BE2C (cell line): ENCODE measurements at regions not wholly inside any gene's neighbourhood (a gene's known extent, or its start where the extent isn't known, plus 50 kb on each side); places are given as distances from the start of the nearest gene placed in this dataset.

Experiments used
- DNase-seq: peaks from one replicate; pipeline ENCODE4 v3.0.0-alpha.2; 2020
- H3K27me3 ChIP-seq: fragments of 250-450 bp; sonication (Bioruptor Pico); 2 replicates; pipeline ENCODE4 v1.5.1; 2020; ENCODE audit warnings: mild to moderate bottlenecking
- H3K36me3 ChIP-seq: fragments of 250-450 bp; sonication (Bioruptor Pico); 2 replicates; pipeline ENCODE4 v1.5.1; 2020; ENCODE audit warnings: mild to moderate bottlenecking
- H3K4me1 ChIP-seq: fragments of 250-450 bp; sonication (Bioruptor Pico); 2 replicates; pipeline ENCODE4 v1.5.1; 2020
- H3K4me3 ChIP-seq: 2 replicates; pipeline ENCODE4 v1.5.1; 2011; ENCODE audit warnings: low read depth, low read length
- H3K9me3 ChIP-seq: fragments of 250-450 bp; sonication (Bioruptor Pico); 2 replicates; pipeline ENCODE4 v1.5.1; 2020
- CTCF ChIP-seq: IDR thresholded peaks from 2 replicates; pipeline ENCODE4 v1.5.1; 2012; ENCODE audit warnings: mild to moderate bottlenecking, low read depth, low read length

GRCh38 chr1:185495007-185495406 is 178.0 kb upstream of the IVNS1ABP start:
- no peak for DNase-seq
- TF ChIP-seq CTCF, result no peak

GRCh38 chr1:185492089-185492825 is 175.2 kb upstream of the IVNS1ABP start:
- Histone ChIP-seq H3K36me3 (no peaks in the 10 kb centered on the region), H3K4me3 (no peak overlapping the region), H3K9me3 (no peaks in the 10 kb centered on the region), H3K4me1 (no peaks in the 10 kb centered on the region), H3K27me3 (no peaks in the 10 kb centered on the region)
- no peak for TF ChIP-seq CTCF
- no peak for DNase-seq

More at GRCh38 chr1:185495007-185495406, 178.0 kb upstream of the IVNS1ABP start:
- Histone ChIP-seq H3K27me3 (no peaks in the 10 kb centered on the region), H3K4me3 (no peak overlapping the region), H3K4me1 (no peaks in the 10 kb centered on the region), H3K9me3 (no peaks in the 10 kb centered on the region), H3K36me3 (no peaks in the 10 kb centered on the region)

DNA sequence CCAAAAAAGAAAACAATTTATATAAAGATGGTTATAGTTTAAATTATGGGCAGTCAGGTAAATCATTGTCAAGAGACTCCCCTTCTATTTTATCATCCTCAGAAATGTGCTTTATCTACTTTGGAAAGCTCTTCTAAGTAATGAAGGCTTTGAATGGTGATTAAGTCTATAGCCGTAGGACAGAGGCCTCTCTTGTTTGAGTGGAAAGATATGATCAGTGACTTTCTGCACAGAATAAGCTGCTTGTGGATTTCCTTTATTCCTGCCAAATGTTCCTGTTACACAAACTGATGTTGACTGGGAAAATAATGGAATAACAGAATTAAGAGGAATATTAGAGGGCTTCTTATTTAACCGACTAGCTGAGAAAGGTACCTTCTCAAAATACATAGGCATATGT is 174.6 kb upstream of the IVNS1ABP start:
- no peaks in the 10 kb centered on the region for H3K36me3 ChIP-seq
- no peaks in the 10 kb centered on the region for H3K9me3 ChIP-seq
- no peak for DNase-seq
- no peak for TF ChIP-seq CTCF
- H3K27me3 ChIP-seq, result no peaks in the 10 kb centered on the region
- no peak overlapping the region for H3K4me3 ChIP-seq
- no peaks in the 10 kb centered on the region for H3K4me1 ChIP-seq

DNA sequence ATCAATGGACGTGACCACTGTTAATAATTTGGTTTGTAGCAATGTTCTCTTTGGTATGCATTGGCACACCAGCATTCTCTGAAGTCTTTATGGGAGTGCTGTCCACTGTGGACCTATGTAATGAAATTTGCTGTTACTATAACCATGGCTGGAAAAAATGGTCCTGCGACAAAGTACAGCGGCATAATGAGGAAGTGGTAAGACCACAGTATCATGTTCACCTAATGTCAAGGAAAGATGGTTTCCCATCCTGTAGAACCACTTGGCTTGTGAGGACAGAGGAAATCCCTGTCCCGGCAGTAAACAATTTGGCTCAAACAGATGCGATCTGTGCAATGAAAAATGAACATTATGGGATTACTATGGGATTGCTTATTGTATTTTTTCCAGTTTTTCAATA is 173.9 kb upstream of the IVNS1ABP start:
- H3K9me3 ChIP-seq, result no peaks in the 10 kb centered on the region
- TF ChIP-seq CTCF, result no peak
- no peaks in the 10 kb centered on the region for H3K4me1 ChIP-seq
- DNase-seq, result no peak
- H3K27me3 ChIP-seq, result no peaks in the 10 kb centered on the region
- H3K36me3 ChIP-seq, result no peaks in the 10 kb centered on the region
- no peak overlapping the region for H3K4me3 ChIP-seq

DNA sequence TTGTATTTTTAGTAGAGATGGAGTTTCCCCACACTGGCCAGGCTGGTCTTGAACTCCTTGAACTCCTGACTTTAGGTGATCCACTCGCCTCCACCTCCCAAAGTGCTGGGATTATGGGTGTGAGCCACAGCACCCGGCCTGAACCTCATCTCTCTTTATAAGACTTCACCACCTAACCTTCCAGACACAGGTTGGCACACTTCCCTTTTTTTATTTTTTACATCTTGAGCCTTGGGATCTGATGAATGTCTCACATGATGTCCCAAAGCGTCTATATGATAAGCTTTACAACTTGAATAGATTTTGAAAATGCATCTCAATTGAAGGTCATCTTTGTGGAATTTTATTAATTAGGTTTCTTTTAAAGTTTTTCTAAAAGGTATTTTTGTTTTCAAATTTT is 172.4 kb upstream of the IVNS1ABP start:
- no peak for DNase-seq
- H3K9me3 ChIP-seq, result no peaks in the 10 kb centered on the region
- no peaks in the 10 kb centered on the region for H3K4me1 ChIP-seq
- no peaks in the 10 kb centered on the region for H3K27me3 ChIP-seq
- H3K36me3 ChIP-seq, result no peaks in the 10 kb centered on the region
- no peak overlapping the region for H3K4me3 ChIP-seq
- TF ChIP-seq CTCF, result no peak

- no peaks in the 10 kb centered on the region for H3K36me3 ChIP-seq
- no peak for TF ChIP-seq CTCF
- no peak for DNase-seq
- H3K4me3 ChIP-seq, result no peak overlapping the region
- H3K27me3 ChIP-seq, result no peaks in the 10 kb centered on the region
- H3K4me1 ChIP-seq, result no peaks in the 10 kb centered on the region
- no peaks in the 10 kb centered on the region for H3K9me3 ChIP-seq
These were observed 171.8 kb upstream of the IVNS1ABP start for GRCh38 chr1:185488808-185489207.
